Osteoblast (primary cell): ENCODE measurements at regions not wholly inside any gene's neighbourhood (a gene's known extent, or its start where the extent isn't known, plus 50 kb on each side); places are given as distances from the start of the nearest gene placed in this dataset.
A peak's percentile ranks its signal among the peaks of the same experiment; 100 is the strongest.

Source experiments
- DNase-seq: peaks from one replicate; pipeline ENCODE4 v3.0.0; 2011; ENCODE audit warnings: low spot score, mixed read lengths; ENCODE audit not compliant: insufficient read length; ENCODE audit errors: missing footprints
- H2AFZ ChIP-seq: 2 replicates; pipeline ENCODE4 v1.6.0; 2011; ENCODE audit warnings: mild to moderate bottlenecking, low read length
- H3K27ac ChIP-seq: 2 replicates; pipeline ENCODE4 v1.5.1; 2011; ENCODE audit warnings: mild to moderate bottlenecking, low read depth, low read length, moderate library complexity
- H3K27me3 ChIP-seq: 2 replicates; pipeline ENCODE4 v1.6.0; 2012; ENCODE audit warnings: mild to moderate bottlenecking, control low read depth, inconsistent platforms, low read length, moderate library complexity; ENCODE audit not compliant: insufficient read depth
- H3K36me3 ChIP-seq: 2 replicates; pipeline ENCODE4 v1.5.1; 2011; ENCODE audit warnings: mild to moderate bottlenecking, low read length, control low read depth, moderate library complexity; ENCODE audit not compliant: insufficient read depth
- H3K4me1 ChIP-seq: 2 replicates; pipeline ENCODE4 v1.5.1; 2011; ENCODE audit warnings: mild to moderate bottlenecking, low read length, control low read depth, moderate library complexity; ENCODE audit not compliant: insufficient read depth
- H3K4me2 ChIP-seq: 2 replicates; pipeline ENCODE4 v1.6.0; 2011; ENCODE audit warnings: mild to moderate bottlenecking, low read length; ENCODE audit not compliant: insufficient read depth
- H3K4me3 ChIP-seq: fragments of 200-600 bp; sonication (generic); 3 replicates; pipeline ENCODE4 v1.5.1; 2012; ENCODE audit warnings: mild to moderate bottlenecking, low read length, inconsistent platforms; ENCODE audit not compliant: insufficient read depth
- H3K79me2 ChIP-seq: 2 replicates; pipeline ENCODE4 v1.6.0; 2012; ENCODE audit warnings: mild to moderate bottlenecking, low read length, control low read depth, inconsistent platforms; ENCODE audit not compliant: insufficient read depth
- H3K9me3 ChIP-seq: 2 replicates; pipeline ENCODE4 v1.5.1; 2011; ENCODE audit warnings: low read depth, low read length, control low read depth
- H4K20me1 ChIP-seq: 2 replicates; pipeline ENCODE4 v1.6.0; 2012; ENCODE audit warnings: mild to moderate bottlenecking, low read length, control low read depth; ENCODE audit not compliant: insufficient read depth
- TF ChIP-seq, protein P1 (sequence below): IDR thresholded peaks from 2 replicates; pipeline ENCODE4 v1.5.1; 2011; ENCODE audit warnings: mild to moderate bottlenecking, low read depth, low read length, moderate library complexity; ENCODE audit errors: extremely low read depth

DNA sequence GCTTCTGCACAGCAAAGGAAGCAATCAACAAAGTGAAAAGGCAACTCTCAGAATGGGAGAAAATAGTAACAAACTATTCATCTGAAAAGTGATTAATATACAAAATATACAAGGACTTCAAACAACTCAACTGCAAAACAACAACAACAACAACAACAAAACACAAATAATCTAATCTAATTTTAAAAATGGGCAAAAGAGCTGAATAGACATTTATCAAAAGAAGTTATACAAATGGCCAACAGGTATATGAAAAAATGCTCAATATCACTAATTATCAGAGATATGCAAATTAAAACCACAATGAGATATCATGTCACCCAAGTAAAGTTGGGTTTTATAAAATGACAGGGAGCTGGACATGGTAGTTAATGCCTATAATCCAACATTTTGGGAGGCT lies 602.8 kb upstream of the DIAPH2 start:
- Histone ChIP-seq H2AFZ (no peak overlapping the region), H4K20me1 (no peaks in the 10 kb centered on the region), H3K4me1 (no peaks in the 10 kb centered on the region), H3K27me3 (no peaks in the 10 kb centered on the region), H3K4me3 (no peak overlapping the region), H3K4me2 (no peak overlapping the region), H3K27ac (no peak overlapping the region), H3K9me3 (no peaks in the 10 kb centered on the region), H3K79me2 (no peaks in the 10 kb centered on the region), H3K36me3 (no peaks in the 10 kb centered on the region)
- TF ChIP-seq, protein P1, sequence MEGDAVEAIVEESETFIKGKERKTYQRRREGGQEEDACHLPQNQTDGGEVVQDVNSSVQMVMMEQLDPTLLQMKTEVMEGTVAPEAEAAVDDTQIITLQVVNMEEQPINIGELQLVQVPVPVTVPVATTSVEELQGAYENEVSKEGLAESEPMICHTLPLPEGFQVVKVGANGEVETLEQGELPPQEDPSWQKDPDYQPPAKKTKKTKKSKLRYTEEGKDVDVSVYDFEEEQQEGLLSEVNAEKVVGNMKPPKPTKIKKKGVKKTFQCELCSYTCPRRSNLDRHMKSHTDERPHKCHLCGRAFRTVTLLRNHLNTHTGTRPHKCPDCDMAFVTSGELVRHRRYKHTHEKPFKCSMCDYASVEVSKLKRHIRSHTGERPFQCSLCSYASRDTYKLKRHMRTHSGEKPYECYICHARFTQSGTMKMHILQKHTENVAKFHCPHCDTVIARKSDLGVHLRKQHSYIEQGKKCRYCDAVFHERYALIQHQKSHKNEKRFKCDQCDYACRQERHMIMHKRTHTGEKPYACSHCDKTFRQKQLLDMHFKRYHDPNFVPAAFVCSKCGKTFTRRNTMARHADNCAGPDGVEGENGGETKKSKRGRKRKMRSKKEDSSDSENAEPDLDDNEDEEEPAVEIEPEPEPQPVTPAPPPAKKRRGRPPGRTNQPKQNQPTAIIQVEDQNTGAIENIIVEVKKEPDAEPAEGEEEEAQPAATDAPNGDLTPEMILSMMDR, result no peak
- DNase-seq, result no peak

GRCh38 chrX:96094616-96095015 lies 590.0 kb upstream of the DIAPH2 start:
- no peak for DNase-seq
- Histone ChIP-seq H2AFZ (no peak overlapping the region), H3K9me3 (no peaks in the 10 kb centered on the region), H3K79me2 (no peaks in the 10 kb centered on the region), H4K20me1 (no peaks in the 10 kb centered on the region), H3K4me2 (no peak overlapping the region), H3K27me3 (no peaks in the 10 kb centered on the region), H3K36me3 (no peaks in the 10 kb centered on the region), H3K4me1 (no peaks in the 10 kb centered on the region), H3K27ac (no peak overlapping the region), H3K4me3 (no peak overlapping the region)
- TF ChIP-seq, protein P1, result no peak

DNA sequence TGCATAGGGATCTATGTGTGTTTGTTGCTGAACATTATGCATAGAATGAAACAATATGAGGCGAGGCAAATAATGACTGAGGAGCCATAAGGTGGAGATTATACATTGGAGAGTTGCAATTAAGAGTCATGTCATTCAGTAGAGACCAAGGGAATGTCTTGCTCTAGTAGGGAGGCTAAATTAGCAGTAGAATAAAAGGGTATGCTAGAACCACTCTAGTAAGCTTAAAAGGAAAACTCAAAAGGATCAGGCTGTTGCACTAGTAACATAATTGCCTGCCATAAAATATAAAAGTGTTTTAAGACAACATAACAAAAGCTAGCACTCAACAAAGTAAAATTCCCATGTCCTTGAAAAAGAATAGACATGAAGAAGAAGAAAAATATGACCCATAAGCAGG lies 586.2 kb upstream of the DIAPH2 start:
- Histone ChIP-seq H3K36me3 (no peaks in the 10 kb centered on the region), H3K4me3 (no peak overlapping the region), H3K27me3 (no peaks in the 10 kb centered on the region), H3K79me2 (no peaks in the 10 kb centered on the region), H3K27ac (no peak overlapping the region), H3K4me1 (no peaks in the 10 kb centered on the region), H2AFZ (no peak overlapping the region), H3K4me2 (no peak overlapping the region), H4K20me1 (no peaks in the 10 kb centered on the region), H3K9me3 (no peaks in the 10 kb centered on the region)
- TF ChIP-seq, protein P1, result no peak
- no peak for DNase-seq

- Histone ChIP-seq H3K9me3 (no peaks in the 10 kb centered on the region), H3K4me1 (no peaks in the 10 kb centered on the region), H3K4me3 (no peak overlapping the region), H3K79me2 (no peaks in the 10 kb centered on the region), H3K27ac (no peak overlapping the region), H3K4me2 (no peak overlapping the region), H3K27me3 (no peaks in the 10 kb centered on the region), H2AFZ (no peak overlapping the region), H3K36me3 (no peaks in the 10 kb centered on the region), H4K20me1 (no peaks in the 10 kb centered on the region)
- TF ChIP-seq, protein P1, result no peak
- DNase-seq, result peak; percentile 10
Observed at GRCh38 chrX:96102997-96103396, 581.6 kb upstream of the DIAPH2 start.
